Activated T-helper 1 cell treated with anti-CD3 and anti-CD28 coated beads, Interleukin-2, amount 50 U/mL, for 16 hours (primary cell): ENCODE measurements at regions not wholly inside any gene's neighbourhood (a gene's known extent, or its start where the extent isn't known, plus 50 kb on each side); places are given as distances from the start of the nearest gene placed in this dataset.
"Not testable (repeated sequence)": the region's sequence is repeated elsewhere in the genome, so short reads cannot be mapped to it uniquely, and the experiment has no call there.

Source experiments
- DNase-seq, 2 donors: peaks; one replicate each; pipeline ENCODE4 v3.0.0-alpha.2; 2020; ENCODE audit warnings: low read depth in 1 of 2, low spot score in 1 of 2

GRCh38 chr2:83331810-83332209, 1127.3 kb downstream of the SUCLG1 start:
- DNase-seq = no peak

- no peak for DNase-seq
These were observed 1136.0 kb downstream of the SUCLG1 start for GRCh38 chr2:83323038-83323437.

GRCh38 chr2:83320053-83320452, 1139.0 kb downstream of the SUCLG1 start:
- DNase-seq = no peak

- no peak for DNase-seq
These were observed 1153.2 kb downstream of the SUCLG1 start for GRCh38 chr2:83305758-83306378.

GRCh38 chr2:83291083-83291482, 1168.0 kb downstream of the SUCLG1 start:
- no peak for DNase-seq

GRCh38 chr2:83282841-83283240, 1176.2 kb downstream of the SUCLG1 start:
- DNase-seq = no peak

GRCh38 chr2:83282043-83282795, 1176.9 kb downstream of the SUCLG1 start:
- no peak for DNase-seq

GRCh38 chr2:83280391-83280790, 1178.7 kb downstream of the SUCLG1 start:
- no peak for DNase-seq

- no peak for DNase-seq
These were observed 1185.8 kb downstream of the SUCLG1 start for GRCh38 chr2:83273322-83273721.

- DNase-seq = no peak
These were observed 1197.4 kb downstream of the SUCLG1 start for GRCh38 chr2:83261591-83262136.

GRCh38 chr2:83253848-83254247, 1205.2 kb downstream of the SUCLG1 start:
- no peak for DNase-seq

- DNase-seq = no peak
These were observed 1207.7 kb downstream of the SUCLG1 start for GRCh38 chr2:83251321-83251872.

GRCh38 chr2:83245806-83246537, 1213.1 kb downstream of the SUCLG1 start:
- not testable (repeated sequence) for DNase-seq

GRCh38 chr2:83240611-83241010, 1218.5 kb downstream of the SUCLG1 start:
- no peak for DNase-seq

GRCh38 chr2:83238111-83238510, 1221.0 kb downstream of the SUCLG1 start:
- DNase-seq = no peak

- no peak for DNase-seq
These were observed 1224.8 kb downstream of the SUCLG1 start for GRCh38 chr2:83234246-83234645.

GRCh38 chr2:83233781-83234180, 1225.3 kb downstream of the SUCLG1 start:
- DNase-seq = no peak

GRCh38 chr2:83233326-83233725, 1225.8 kb downstream of the SUCLG1 start:
- no peak for DNase-seq

- DNase-seq = no peak
These were observed 1229.6 kb downstream of the SUCLG1 start for GRCh38 chr2:83229443-83229842.

GRCh38 chr2:83224591-83225200, 1234.4 kb downstream of the SUCLG1 start:
- no peak for DNase-seq

GRCh38 chr2:83221258-83221657, 1237.8 kb downstream of the SUCLG1 start:
- no peak for DNase-seq
